ENCODE measurements at regions not wholly inside any gene's neighbourhood (a gene's known extent, or its start where the extent isn't known, plus 50 kb on each side); places are given as distances from the start of the nearest gene placed in this dataset.

DNA sequence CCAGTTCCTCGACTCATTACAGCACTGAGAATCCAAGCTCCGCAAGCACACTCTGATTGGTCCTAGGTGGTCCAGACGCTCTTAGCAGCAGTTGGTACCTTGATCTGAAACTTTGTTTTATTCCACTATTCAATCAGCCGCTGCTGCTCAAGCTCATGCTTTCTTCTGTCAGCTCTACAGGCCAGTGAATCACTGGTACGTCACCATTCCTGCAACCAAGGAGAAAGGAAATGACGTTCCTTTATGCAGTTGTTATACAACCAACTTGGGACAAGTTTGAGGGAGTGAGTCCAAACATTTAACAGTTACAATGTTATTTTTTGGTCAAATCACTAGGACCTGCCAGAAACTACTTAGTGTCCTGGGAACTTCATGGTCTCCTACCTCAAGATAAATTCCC is 398.8 kb upstream of the TMEFF2 start:
- TF ChIP-seq YY1 (IDR thresholded peaks at IDR 0.05; ENCODE audit: low read depth) (no peak), RAD21 (IDR thresholded peaks at IDR 0.05; ENCODE audit: low read depth) (no peak), FOXM1 (IDR thresholded peaks at IDR 0.05; ENCODE audit: borderline replicate concordance, low read depth) (no peak), ZBTB7A (IDR thresholded peaks at IDR 0.05; ENCODE audit: low read depth) (no peak), CEBPB (IDR thresholded peaks at IDR 0.05) (no peak), NFIC (IDR thresholded peaks at IDR 0.05) (no peak), EP300 (IDR thresholded peaks at IDR 0.05; ENCODE audit: borderline replicate concordance) (no peak), CREB1 (IDR thresholded peaks at IDR 0.05; ENCODE audit: low read depth) (no peak), EGR1 (IDR thresholded peaks at IDR 0.05) (no peak), TEAD4 (IDR thresholded peaks at IDR 0.05) (no peak), TAF1 (IDR thresholded peaks at IDR 0.05; ENCODE audit: low read depth) (no peak), TCF12 (IDR thresholded peaks at IDR 0.05; ENCODE audit: low read depth) (no peak)
- TF ChIP-seq, protein P1, sequence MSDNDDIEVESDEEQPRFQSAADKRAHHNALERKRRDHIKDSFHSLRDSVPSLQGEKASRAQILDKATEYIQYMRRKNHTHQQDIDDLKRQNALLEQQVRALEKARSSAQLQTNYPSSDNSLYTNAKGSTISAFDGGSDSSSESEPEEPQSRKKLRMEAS (IDR thresholded peaks at IDR 0.05), result no peak
- TF ChIP-seq, protein P2, sequence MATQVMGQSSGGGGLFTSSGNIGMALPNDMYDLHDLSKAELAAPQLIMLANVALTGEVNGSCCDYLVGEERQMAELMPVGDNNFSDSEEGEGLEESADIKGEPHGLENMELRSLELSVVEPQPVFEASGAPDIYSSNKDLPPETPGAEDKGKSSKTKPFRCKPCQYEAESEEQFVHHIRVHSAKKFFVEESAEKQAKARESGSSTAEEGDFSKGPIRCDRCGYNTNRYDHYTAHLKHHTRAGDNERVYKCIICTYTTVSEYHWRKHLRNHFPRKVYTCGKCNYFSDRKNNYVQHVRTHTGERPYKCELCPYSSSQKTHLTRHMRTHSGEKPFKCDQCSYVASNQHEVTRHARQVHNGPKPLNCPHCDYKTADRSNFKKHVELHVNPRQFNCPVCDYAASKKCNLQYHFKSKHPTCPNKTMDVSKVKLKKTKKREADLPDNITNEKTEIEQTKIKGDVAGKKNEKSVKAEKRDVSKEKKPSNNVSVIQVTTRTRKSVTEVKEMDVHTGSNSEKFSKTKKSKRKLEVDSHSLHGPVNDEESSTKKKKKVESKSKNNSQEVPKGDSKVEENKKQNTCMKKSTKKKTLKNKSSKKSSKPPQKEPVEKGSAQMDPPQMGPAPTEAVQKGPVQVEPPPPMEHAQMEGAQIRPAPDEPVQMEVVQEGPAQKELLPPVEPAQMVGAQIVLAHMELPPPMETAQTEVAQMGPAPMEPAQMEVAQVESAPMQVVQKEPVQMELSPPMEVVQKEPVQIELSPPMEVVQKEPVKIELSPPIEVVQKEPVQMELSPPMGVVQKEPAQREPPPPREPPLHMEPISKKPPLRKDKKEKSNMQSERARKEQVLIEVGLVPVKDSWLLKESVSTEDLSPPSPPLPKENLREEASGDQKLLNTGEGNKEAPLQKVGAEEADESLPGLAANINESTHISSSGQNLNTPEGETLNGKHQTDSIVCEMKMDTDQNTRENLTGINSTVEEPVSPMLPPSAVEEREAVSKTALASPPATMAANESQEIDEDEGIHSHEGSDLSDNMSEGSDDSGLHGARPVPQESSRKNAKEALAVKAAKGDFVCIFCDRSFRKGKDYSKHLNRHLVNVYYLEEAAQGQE (IDR thresholded peaks at IDR 0.05; ENCODE audit: low read depth), result no peak
- TF ChIP-seq, protein P3, sequence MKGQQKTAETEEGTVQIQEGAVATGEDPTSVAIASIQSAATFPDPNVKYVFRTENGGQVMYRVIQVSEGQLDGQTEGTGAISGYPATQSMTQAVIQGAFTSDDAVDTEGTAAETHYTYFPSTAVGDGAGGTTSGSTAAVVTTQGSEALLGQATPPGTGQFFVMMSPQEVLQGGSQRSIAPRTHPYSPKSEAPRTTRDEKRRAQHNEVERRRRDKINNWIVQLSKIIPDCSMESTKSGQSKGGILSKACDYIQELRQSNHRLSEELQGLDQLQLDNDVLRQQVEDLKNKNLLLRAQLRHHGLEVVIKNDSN (IDR thresholded peaks at IDR 0.05), result no peak

DNA sequence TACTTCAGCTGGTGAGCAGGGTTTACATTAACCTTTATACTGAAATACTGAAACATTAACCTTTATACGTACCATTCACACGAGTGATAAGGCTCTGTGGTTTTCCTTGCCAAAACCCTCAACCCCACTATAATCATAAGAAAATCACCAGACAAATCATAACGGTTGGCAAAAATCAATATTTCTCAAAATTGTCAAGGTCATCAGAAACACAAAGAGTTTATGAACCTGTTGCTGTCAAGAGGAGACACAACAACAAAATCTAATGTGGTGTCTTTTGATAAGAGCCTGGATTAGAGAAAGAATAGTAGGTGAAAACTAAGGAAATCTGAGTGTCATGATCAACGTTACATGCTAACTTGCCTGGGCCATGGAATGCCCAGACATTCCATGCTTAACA is 396.9 kb upstream of the TMEFF2 start:
- TF ChIP-seq RAD21 (IDR thresholded peaks at IDR 0.05; ENCODE audit: low read depth) (no peak), YY1 (IDR thresholded peaks at IDR 0.05; ENCODE audit: low read depth) (no peak), EP300 (IDR thresholded peaks at IDR 0.05; ENCODE audit: borderline replicate concordance) (no peak), TEAD4 (IDR thresholded peaks at IDR 0.05) (no peak), ZBTB7A (IDR thresholded peaks at IDR 0.05; ENCODE audit: low read depth) (no peak), FOXM1 (IDR thresholded peaks at IDR 0.05; ENCODE audit: borderline replicate concordance, low read depth) (no peak), CREB1 (IDR thresholded peaks at IDR 0.05; ENCODE audit: low read depth) (no peak), NFIC (IDR thresholded peaks at IDR 0.05) (no peak), TCF12 (IDR thresholded peaks at IDR 0.05; ENCODE audit: low read depth) (no peak), EGR1 (IDR thresholded peaks at IDR 0.05) (no peak), TAF1 (IDR thresholded peaks at IDR 0.05; ENCODE audit: low read depth) (no peak), CEBPB (IDR thresholded peaks at IDR 0.05) (no peak)
- TF ChIP-seq, protein P1 (IDR thresholded peaks at IDR 0.05), result no peak
- TF ChIP-seq, protein P3 (IDR thresholded peaks at IDR 0.05), result no peak
- TF ChIP-seq, protein P2 (IDR thresholded peaks at IDR 0.05; ENCODE audit: low read depth), result no peak

DNA sequence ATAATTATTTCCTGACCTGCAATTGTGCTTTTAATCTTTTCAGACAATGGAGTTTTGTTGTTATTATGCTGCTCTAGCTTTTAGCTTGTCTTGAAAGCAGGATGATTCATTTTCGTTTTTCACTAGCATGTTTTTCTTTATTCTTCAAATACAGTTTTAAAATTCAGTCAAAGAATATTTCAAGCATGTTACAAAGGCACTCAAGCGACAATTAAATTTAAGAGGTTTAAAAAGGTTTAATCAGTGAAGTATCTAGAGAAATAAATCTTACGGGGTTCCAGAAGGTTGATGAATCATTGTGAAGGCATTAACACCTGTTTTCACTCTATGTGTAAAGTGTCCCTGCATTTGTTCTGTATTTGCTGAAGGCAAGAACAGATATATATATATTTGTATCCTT is 390.7 kb upstream of the TMEFF2 start:
- TF ChIP-seq EGR1 (IDR thresholded peaks at IDR 0.05), result no peak
- TF ChIP-seq, protein P2 (IDR thresholded peaks at IDR 0.05; ENCODE audit: low read depth), result no peak
- no peak for TF ChIP-seq FOXM1 (IDR thresholded peaks at IDR 0.05; ENCODE audit: borderline replicate concordance, low read depth)
- TF ChIP-seq EP300 (IDR thresholded peaks at IDR 0.05; ENCODE audit: borderline replicate concordance), result no peak
- no peak for TF ChIP-seq RAD21 (IDR thresholded peaks at IDR 0.05; ENCODE audit: low read depth)
- TF ChIP-seq TAF1 (IDR thresholded peaks at IDR 0.05; ENCODE audit: low read depth), result no peak
- no peak for TF ChIP-seq NFIC (IDR thresholded peaks at IDR 0.05)
- TF ChIP-seq CREB1 (IDR thresholded peaks at IDR 0.05; ENCODE audit: low read depth), result no peak
- no peak for TF ChIP-seq ZBTB7A (IDR thresholded peaks at IDR 0.05; ENCODE audit: low read depth)
- TF ChIP-seq, protein P1 (IDR thresholded peaks at IDR 0.05), result no peak
- TF ChIP-seq, protein P3 (IDR thresholded peaks at IDR 0.05), result no peak
- TF ChIP-seq YY1 (IDR thresholded peaks at IDR 0.05; ENCODE audit: low read depth), result no peak
- no peak for TF ChIP-seq CEBPB (IDR thresholded peaks at IDR 0.05)
- no peak for TF ChIP-seq TCF12 (IDR thresholded peaks at IDR 0.05; ENCODE audit: low read depth)
